Activated CD8-positive, alpha-beta memory T cell treated with anti-CD3 and anti-CD28 coated beads, Interleukin-2, amount 10 ng/mL, durations not matched to agents 7 days and 5 days (primary cell): ENCODE measurements at regions not wholly inside any gene's neighbourhood (a gene's known extent, or its start where the extent isn't known, plus 50 kb on each side); places are given as distances from the start of the nearest gene placed in this dataset.

Experiments used
- ATAC-seq: fragments of 150-1000 bp; cut with Tn5 transposase; one replicate; pipeline ENCODE4 v1.10.0; 2021; ENCODE audit warnings: moderate library complexity
- CTCF ChIA-PET: fragments of 350-600 bp; sonication (Branson Sonifier 250); formaldehyde crosslinking; loops from one replicate; lab custom pipeline; 2021; ENCODE audit warnings: antibody characterized with exemption; lab: Charles Lee
- DNase-seq: peaks from one replicate; pipeline ENCODE4 v3.0.0-alpha.2; 2020
- H3K27ac Mint-ChIP-seq: one replicate; pipeline ENCODE4 v1.8.0; 2021; ENCODE audit warnings: mild to moderate bottlenecking, mixed read lengths
- H3K27me3 Mint-ChIP-seq: one replicate; pipeline ENCODE4 v1.8.0; 2021; ENCODE audit warnings: mixed read lengths
- H3K36me3 Mint-ChIP-seq: one replicate; pipeline ENCODE4 v1.8.0; 2021; ENCODE audit warnings: mild to moderate bottlenecking, mixed read lengths
- H3K4me1 Mint-ChIP-seq: one replicate; pipeline ENCODE4 v1.8.0; 2021; ENCODE audit warnings: mixed read lengths
- H3K4me3 Mint-ChIP-seq: one replicate; pipeline ENCODE4 v1.8.0; 2021; ENCODE audit warnings: mild to moderate bottlenecking, moderate library complexity, mixed read lengths
- H3K9me3 Mint-ChIP-seq: one replicate; pipeline ENCODE4 v1.8.0; 2022; ENCODE audit warnings: low read depth, mixed read lengths

DNA sequence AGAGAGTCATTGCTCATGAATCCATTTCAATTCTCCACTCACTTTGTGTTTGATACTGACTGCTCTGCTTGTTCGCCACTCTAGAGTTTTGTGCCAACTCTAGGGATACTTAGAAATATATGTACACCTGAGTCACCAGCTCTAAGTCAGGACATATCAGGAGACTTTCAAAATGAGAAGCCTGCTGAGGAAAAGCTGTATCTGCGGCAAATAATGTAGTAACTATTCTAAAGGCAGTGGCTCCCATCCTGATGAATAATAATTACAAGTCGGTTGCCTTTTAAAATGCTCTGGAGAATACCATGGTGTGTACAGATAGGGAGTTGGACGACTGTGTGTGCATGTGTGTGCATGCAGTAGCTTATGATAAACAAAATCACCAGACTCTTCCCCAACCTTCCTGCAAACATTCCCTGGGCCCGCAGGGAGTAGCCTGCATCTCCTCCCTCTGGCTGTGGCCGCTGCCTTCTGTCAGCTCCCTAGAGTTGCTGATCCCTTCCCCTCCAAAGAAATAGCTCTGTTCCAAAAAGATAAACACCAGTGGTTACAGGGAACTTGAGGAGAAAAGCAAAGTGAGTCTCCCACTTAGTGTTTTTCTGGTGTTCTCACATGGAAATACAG, 346.3 kb upstream of the UMPS start:
- H3K9me3 Mint-ChIP-seq: no peaks in the 10 kb centered on the region
- peaks cover 31% of the 10 kb centered on the region for H3K27me3 Mint-ChIP-seq
- H3K4me3 Mint-ChIP-seq: no peak overlapping the region
- H3K4me1 Mint-ChIP-seq: no peaks in the 10 kb centered on the region
- no peaks in the 10 kb centered on the region for H3K36me3 Mint-ChIP-seq
- ATAC-seq (no peak), DNase-seq (no peak)
- H3K27ac Mint-ChIP-seq: no peak overlapping the region
- CTCF ChIA-PET: no interaction called here

DNA sequence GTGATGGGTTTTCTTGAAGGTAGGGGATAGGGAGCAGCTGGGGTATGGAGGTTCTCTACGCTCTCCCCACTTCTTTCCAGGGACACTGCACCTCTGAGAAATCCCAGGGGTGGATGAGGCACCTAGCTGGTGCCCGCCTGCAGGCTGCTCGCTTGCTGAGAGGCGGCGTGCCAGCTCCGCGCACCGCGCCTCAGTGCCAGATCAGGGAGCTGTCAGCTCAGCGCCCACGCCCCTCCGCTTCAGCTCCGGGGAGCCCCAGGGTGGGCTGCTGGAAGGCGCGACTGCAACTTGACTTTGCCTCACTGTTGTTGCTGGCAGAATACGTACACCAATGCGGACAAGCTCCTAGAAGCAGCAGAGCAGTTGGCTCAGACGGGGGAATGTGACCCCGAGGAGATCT, 345.7 kb upstream of the UMPS start:
- Mint-ChIP-seq H3K27ac (no peak overlapping the region), H3K27me3 (peaks cover 35% of the 10 kb centered on the region), H3K4me3 (no peak overlapping the region), H3K9me3 (no peaks in the 10 kb centered on the region), H3K36me3 (no peaks in the 10 kb centered on the region), H3K4me1 (no peaks in the 10 kb centered on the region)
- ATAC-seq: no peak
- CTCF ChIA-PET: no interaction called here
- no peak for DNase-seq

DNA sequence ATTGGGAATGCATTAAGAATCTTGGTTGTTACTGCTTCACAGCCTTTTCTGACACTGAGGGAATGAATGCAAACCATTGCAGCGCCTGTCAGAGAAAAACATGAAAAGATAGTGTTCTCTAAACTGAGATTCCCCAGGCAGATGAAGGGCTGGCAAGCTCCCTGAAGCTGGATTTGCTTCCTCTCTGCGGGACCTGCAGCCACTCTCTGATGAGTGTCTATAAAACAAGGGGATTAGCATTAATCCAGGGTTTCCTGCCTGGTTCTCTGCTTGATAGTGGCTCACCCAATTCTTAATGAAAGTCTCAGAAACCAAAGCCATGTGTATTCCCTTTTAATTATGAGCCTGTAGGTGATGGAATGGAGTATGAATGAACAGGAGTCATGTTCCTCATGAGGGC, 344.3 kb upstream of the UMPS start:
- H3K27me3 Mint-ChIP-seq: peaks cover 36% of the 10 kb centered on the region
- no peaks in the 10 kb centered on the region for H3K36me3 Mint-ChIP-seq
- ATAC-seq (no peak), DNase-seq (no peak)
- no peaks in the 10 kb centered on the region for H3K4me1 Mint-ChIP-seq
- CTCF ChIA-PET: no interaction called here
- H3K27ac Mint-ChIP-seq: no peak overlapping the region
- H3K9me3 Mint-ChIP-seq: no peaks in the 10 kb centered on the region
- no peak overlapping the region for H3K4me3 Mint-ChIP-seq

DNA sequence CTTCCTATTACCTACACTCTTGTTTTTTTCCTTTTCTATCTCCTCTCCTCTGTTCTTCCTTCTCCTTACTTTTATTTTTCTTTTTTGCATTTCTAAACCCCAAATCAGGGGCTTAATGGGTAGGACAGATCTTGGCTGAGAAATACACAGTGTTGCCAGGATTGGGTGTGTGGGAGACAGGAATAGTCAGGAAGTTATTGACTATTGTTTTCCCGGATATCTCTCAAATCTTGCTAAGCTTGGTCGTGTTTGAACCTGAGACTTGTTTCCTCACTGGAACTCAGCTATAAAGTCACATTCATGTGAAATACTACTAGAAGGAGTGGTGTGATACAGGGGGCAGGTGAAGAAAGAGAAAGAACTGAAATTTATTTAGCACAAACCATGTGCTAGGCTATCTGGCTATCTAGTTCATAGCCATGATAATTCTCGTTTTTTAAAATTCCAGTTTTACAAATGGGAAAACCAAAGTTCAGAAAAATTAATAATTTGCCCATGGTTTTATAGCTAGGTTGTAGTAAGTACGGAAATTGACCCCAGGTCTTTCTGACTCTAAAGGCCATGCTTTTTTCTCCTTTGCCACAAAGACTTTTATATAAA, 343.2 kb upstream of the UMPS start:
- Mint-ChIP-seq H3K4me3 (no peak overlapping the region), H3K36me3 (no peaks in the 10 kb centered on the region), H3K27me3 (peaks cover 38% of the 10 kb centered on the region), H3K9me3 (no peaks in the 10 kb centered on the region), H3K27ac (no peak overlapping the region), H3K4me1 (no peaks in the 10 kb centered on the region)
- ATAC-seq (no peak), DNase-seq (no peak)
- CTCF ChIA-PET: no interaction called here

DNA sequence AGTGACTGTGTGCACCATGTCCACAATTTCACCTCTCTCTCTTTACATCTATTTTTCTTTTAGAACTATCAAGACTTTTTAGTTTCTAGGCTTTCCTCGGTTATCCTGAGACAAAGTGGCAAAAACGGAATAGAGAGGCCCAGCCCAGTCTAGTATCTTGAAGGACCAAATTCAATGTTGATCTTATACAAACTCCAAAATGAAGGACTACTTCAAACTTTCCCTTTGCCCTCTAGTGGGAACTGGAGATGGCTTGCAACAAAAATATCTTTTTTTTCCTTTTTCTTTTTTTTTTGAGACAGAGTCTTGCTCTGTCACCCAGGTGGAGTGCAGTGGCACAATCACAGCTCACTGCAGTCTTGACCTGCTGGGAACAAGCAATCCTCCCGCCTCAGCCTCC, 338.5 kb upstream of the UMPS start:
- H3K4me3 Mint-ChIP-seq: no peak overlapping the region
- H3K27me3 Mint-ChIP-seq: peaks cover 50% of the 10 kb centered on the region
- CTCF ChIA-PET: no interaction called here
- H3K36me3 Mint-ChIP-seq: no peaks in the 10 kb centered on the region
- no peak overlapping the region for H3K27ac Mint-ChIP-seq
- H3K9me3 Mint-ChIP-seq: no peaks in the 10 kb centered on the region
- H3K4me1 Mint-ChIP-seq: no peaks in the 10 kb centered on the region
- ATAC-seq (no peak), DNase-seq (no peak)

DNA sequence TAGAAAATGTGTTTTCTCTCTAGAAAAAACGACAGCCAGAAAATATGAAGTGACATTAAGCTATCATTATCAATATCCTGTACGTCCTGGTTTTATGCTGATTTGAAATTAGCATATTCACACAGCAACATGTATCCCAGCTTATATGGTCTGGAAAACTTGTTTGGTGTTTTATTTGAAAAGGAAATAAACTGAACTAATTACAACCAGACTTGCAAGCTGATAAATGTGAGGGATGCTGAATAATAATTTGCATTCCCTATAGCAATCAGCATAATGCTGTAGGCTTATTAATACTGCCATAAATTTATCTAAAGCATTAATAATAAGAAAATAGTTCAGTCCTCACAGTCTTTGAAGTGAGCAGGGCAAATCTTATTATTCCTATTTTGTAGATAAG, 336.9 kb upstream of the UMPS start:
- no peaks in the 10 kb centered on the region for H3K4me1 Mint-ChIP-seq

DNA sequence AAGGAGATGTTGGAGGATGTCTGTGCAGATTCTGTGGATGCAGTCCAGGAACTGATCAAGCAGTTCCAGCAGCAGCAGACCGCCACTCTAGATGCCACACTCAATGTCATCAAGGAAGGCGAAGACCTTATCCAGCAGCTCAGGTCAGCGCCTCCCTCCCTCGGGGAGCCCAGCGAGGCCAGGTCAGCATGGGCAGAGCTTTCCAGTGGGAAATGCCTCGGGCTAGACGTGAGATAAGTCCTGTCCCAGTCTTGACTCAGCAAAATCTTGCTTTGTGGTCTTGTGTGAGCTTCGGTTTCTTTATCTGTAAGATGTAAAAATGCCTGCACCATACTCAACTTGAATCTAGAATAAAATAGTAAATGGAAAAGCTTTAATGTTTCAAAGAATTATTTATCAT, 335.1 kb upstream of the UMPS start:
- Mint-ChIP-seq H3K9me3 (no peaks in the 10 kb centered on the region), H3K27me3 (peaks cover 29% of the 10 kb centered on the region), H3K4me3 (no peak overlapping the region), H3K4me1 (no peaks in the 10 kb centered on the region), H3K27ac (no peak overlapping the region), H3K36me3 (no peaks in the 10 kb centered on the region)
- ATAC-seq (no peak), DNase-seq (no peak)
- CTCF ChIA-PET: no interaction called here

More for the DNA sequence above, 336.9 kb upstream of the UMPS start:
- no peak for ATAC-seq
- no peaks in the 10 kb centered on the region for H3K36me3 Mint-ChIP-seq
- H3K27ac Mint-ChIP-seq: no peak overlapping the region
- H3K9me3 Mint-ChIP-seq: no peaks in the 10 kb centered on the region
- no peak for DNase-seq
- H3K27me3 Mint-ChIP-seq: peaks cover 38% of the 10 kb centered on the region
- CTCF ChIA-PET: no interaction called here
- H3K4me3 Mint-ChIP-seq: no peak overlapping the region

DNA sequence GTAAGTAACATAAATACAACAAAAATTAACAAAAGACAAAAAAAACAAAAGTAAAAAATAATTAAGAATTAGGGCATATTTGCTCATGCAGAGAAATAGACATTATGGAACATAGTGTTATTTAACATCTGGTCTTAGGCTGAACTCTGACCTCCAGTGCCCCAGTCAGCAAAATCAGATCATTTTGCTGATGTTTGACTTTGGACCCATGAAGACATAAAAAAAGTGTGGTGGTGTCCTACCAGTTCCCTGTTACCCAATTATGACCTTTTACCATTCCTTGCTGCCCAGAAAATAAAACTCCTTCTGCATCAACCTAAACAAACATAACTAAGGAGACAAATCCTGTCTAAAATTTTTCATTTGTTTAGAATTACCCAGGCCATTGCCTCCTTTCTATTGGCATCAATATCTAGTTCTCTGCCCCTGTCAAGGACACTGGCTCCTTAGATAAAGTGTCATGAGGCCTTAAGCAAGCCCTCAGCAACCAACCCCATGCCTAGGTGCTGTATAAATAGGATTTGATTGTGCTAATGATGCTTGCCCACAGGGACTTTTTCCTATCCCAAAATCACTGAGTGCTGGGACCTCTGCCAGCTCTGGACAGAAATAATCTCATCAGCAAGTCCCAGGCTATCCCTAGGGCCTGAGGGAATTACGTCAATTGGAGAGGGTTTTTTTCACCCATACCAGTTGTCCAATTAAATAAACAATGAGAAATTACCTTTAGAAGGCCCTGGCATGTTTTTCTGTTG, 334.5 kb upstream of the UMPS start:
- Mint-ChIP-seq H3K27ac (no peak overlapping the region), H3K9me3 (no peaks in the 10 kb centered on the region), H3K4me1 (no peaks in the 10 kb centered on the region), H3K4me3 (no peak overlapping the region), H3K36me3 (no peaks in the 10 kb centered on the region), H3K27me3 (peaks cover 28% of the 10 kb centered on the region)
- no peak for ATAC-seq
- CTCF ChIA-PET: no interaction called here
- DNase-seq: no peak

DNA sequence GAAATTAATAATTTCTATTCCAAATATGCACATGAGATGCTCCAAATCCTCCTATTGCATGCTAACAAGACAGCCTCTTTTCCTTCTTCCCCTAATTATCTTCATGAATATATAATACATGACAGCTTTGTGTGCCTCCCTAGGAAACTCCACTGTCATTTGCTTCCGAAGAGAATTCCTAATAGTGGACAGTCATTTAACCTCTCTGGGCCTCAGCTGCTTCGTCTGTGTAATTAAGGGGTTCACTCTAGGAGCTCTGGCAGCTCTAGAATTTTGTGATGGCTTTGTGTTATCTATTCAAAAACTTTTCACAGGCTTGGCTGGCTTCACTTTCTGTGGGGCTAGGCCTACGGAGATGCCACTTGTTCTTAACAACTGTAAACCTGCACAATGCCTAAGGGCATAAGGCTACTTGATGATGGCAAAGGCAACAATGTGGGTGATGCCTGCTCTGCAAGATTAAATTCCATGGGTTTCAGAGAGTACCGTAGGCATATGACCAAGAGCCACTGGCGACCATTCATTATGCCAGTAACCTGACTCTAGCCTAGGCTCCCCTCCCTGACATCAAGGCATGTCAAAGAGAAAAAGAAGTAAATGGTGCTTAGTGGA, 333.8 kb upstream of the UMPS start:
- Mint-ChIP-seq H3K9me3 (no peaks in the 10 kb centered on the region), H3K4me3 (no peak overlapping the region), H3K27me3 (peaks cover 23% of the 10 kb centered on the region), H3K36me3 (no peaks in the 10 kb centered on the region), H3K27ac (no peak overlapping the region), H3K4me1 (no peaks in the 10 kb centered on the region)
- ATAC-seq (no peak), DNase-seq (no peak)
- CTCF ChIA-PET: no interaction called here

DNA sequence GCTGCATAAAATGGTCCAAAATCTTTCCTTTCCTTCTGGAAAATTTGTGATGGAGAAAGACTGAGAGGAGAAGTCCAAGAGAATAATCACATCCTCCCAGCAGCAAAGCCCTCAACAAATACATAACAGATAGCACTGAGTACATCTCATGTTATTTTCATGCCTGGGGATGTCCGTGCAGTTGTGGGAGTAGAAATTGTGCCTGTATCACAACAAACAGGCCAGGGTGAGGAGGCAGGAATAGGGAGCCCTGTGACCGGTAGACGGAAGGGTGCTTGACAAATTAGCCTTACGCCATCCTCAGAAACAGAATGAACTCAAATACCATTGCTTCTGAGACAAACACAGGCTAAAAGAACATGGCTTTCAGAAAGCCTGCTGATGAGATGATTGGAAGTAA, 333.2 kb upstream of the UMPS start:
- H3K27me3 Mint-ChIP-seq: peaks cover 28% of the 10 kb centered on the region
- DNase-seq (no peak), ATAC-seq (no peak)
- no peaks in the 10 kb centered on the region for H3K9me3 Mint-ChIP-seq
- no peak overlapping the region for H3K27ac Mint-ChIP-seq
- no peak overlapping the region for H3K4me3 Mint-ChIP-seq
- no peaks in the 10 kb centered on the region for H3K4me1 Mint-ChIP-seq
- H3K36me3 Mint-ChIP-seq: no peaks in the 10 kb centered on the region
- CTCF ChIA-PET: no interaction called here

DNA sequence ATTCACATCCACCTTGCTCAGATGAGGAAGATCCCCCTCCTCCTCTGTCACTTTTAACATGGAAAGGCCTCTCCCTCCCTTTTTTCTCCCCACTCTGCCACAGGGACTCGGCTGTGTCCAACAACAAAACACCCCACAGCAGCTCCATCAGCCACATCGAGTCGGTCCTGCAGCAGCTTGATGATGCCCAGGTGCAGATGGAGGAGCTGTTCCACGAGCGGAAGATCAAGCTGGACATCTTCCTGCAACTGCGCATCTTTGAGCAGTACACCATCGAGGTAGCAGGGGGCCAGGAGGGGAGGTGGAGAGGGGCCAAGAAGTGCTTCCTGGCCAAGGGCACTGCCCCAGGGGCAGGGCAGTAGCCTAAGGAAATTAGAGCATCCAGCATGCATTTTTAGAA, 331.7 kb upstream of the UMPS start:
- H3K9me3 Mint-ChIP-seq: no peaks in the 10 kb centered on the region
- H3K4me1 Mint-ChIP-seq: no peaks in the 10 kb centered on the region
- no peak overlapping the region for H3K4me3 Mint-ChIP-seq
- ATAC-seq (no peak), DNase-seq (no peak)
- peaks cover 32% of the 10 kb centered on the region for H3K27me3 Mint-ChIP-seq
- H3K27ac Mint-ChIP-seq: no peak overlapping the region
- H3K36me3 Mint-ChIP-seq: no peaks in the 10 kb centered on the region
- CTCF ChIA-PET: no interaction called here

DNA sequence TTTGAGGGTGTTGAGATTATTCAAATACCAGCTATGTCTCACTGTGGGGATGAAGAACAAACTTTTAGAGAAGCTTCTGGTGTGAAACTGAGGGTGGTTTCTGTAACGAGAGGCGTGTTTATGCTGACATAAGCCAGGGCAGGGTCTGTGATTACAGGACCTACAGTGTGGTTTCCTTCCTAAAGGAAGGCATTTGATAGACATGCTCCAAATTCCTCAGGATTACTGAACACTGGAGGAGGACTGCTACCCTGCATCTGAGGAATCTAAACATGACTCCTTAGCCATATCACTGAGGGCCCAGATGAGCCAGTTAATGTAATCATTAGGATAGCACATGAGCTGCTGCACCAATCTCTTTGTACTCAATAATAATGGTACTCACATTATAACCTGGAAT, 328.4 kb upstream of the UMPS start:
- H3K27me3 Mint-ChIP-seq: peaks cover 28% of the 10 kb centered on the region
- no peak overlapping the region for H3K27ac Mint-ChIP-seq
- no peak for DNase-seq
- ATAC-seq: no peak
- CTCF ChIA-PET: no interaction called here
- H3K4me1 Mint-ChIP-seq: no peaks in the 10 kb centered on the region
- no peaks in the 10 kb centered on the region for H3K36me3 Mint-ChIP-seq
- H3K9me3 Mint-ChIP-seq: no peaks in the 10 kb centered on the region
- no peak overlapping the region for H3K4me3 Mint-ChIP-seq

DNA sequence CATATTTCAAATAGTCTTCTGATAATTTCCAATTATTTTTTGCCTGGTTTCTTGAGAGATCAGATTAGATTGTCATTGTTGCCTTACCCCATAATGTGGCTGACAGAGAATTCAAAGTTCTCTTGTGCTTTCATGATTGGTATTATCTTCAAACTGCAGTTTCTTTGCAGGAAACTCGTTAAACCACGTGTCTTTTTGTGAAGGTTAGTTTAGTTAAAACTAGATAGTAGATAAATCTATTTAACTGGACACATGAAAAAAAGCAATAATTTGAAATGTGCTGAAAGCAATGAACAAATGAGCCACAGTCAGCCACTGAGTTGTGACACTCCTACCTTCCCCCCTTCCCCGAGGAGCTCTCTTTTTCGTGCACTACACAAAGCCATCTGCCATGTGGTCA, 327.5 kb upstream of the UMPS start:
- CTCF ChIA-PET: no interaction called here
- Mint-ChIP-seq H3K27ac (no peak overlapping the region), H3K36me3 (no peaks in the 10 kb centered on the region), H3K4me1 (no peaks in the 10 kb centered on the region), H3K9me3 (no peaks in the 10 kb centered on the region), H3K4me3 (no peak overlapping the region), H3K27me3 (peaks cover 28% of the 10 kb centered on the region)
- DNase-seq: no peak
- no peak for ATAC-seq

DNA sequence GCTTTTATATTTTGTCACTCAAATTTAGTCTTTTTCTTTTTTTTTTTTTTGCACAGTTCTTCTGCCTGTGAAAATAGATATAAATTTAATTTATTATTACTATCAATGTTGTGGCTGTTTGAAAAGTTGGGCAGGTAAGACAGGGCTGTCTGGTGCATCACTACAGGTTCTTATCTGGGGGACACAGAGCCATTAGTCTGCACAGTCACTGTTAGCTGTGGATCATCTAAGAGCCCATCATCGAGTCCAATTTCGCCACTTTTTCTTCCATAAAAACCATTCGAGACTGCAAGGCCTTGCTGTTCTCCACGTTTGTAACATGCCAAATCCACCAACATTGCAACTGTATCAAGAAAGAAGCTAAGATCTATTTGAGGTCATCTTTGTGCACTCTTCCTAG, 325.6 kb upstream of the UMPS start:
- peaks cover 28% of the 10 kb centered on the region for H3K27me3 Mint-ChIP-seq
- DNase-seq: no peak
- no peaks in the 10 kb centered on the region for H3K4me1 Mint-ChIP-seq
- CTCF ChIA-PET: no interaction called here
- no peak overlapping the region for H3K27ac Mint-ChIP-seq
- H3K4me3 Mint-ChIP-seq: no peak overlapping the region
- no peaks in the 10 kb centered on the region for H3K9me3 Mint-ChIP-seq
- H3K36me3 Mint-ChIP-seq: no peaks in the 10 kb centered on the region
- no peak for ATAC-seq
